H1 (cell line): ENCODE measurements at regions not wholly inside any gene's neighbourhood (a gene's known extent, or its start where the extent isn't known, plus 50 kb on each side); places are given as distances from the start of the nearest gene placed in this dataset.

ENCODE experiments used
- KDM5A ChIP-seq: fragments of 200-600 bp; IDR thresholded peaks from 2 replicates; pipeline ENCODE4 v1.7.1; 2012; ENCODE audit warnings: mild to moderate bottlenecking, low read length, inconsistent platforms, mixed read lengths
- RXRA ChIP-seq: IDR thresholded peaks from 2 replicates; pipeline ENCODE4 v1.6.1; 2011; ENCODE audit warnings: low read depth, mild to moderate bottlenecking, low read length, moderate library complexity; ENCODE audit not compliant: insufficient read depth
- TF ChIP-seq, protein P1 (sequence below): IDR thresholded peaks from 2 replicates; pipeline ENCODE4 v1.6.1; 2012; ENCODE audit warnings: low read length, inconsistent platforms

DNA sequence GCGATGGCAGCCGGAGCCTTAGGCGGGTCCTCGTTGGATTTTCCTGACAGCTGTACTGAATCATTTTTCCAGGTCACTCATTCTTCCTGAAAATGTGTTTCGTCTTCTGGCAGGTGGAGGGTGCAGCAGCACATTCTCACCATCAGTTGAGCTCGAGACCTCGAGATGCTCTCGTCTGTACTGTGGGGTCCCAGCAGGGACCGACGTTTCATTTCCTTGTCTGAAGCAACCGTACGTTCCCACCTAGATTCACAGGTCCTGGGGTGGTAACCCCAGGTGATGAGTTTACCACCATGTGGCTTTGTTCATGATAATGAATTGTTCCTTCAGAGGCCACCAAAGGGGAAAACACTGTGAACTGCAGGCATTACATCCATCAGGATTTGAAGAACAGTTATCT, 298.5 kb upstream of the FOXK1 start (continued):
- TF ChIP-seq, protein P1, sequence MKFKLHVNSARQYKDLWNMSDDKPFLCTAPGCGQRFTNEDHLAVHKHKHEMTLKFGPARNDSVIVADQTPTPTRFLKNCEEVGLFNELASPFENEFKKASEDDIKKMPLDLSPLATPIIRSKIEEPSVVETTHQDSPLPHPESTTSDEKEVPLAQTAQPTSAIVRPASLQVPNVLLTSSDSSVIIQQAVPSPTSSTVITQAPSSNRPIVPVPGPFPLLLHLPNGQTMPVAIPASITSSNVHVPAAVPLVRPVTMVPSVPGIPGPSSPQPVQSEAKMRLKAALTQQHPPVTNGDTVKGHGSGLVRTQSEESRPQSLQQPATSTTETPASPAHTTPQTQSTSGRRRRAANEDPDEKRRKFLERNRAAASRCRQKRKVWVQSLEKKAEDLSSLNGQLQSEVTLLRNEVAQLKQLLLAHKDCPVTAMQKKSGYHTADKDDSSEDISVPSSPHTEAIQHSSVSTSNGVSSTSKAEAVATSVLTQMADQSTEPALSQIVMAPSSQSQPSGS = no peak
- TF ChIP-seq RXRA = no peak
- TF ChIP-seq KDM5A = no peak
